AML-193 (cell line): ENCODE measurements at regions not wholly inside any gene's neighbourhood (a gene's known extent, or its start where the extent isn't known, plus 50 kb on each side); places are given as distances from the start of the nearest gene placed in this dataset.

Experiments used
- DNase-seq, 2 experiments: peaks; one replicate each; lab custom pipeline; 2025; lab: John Stamatoyannopoulos, UW

DNA sequence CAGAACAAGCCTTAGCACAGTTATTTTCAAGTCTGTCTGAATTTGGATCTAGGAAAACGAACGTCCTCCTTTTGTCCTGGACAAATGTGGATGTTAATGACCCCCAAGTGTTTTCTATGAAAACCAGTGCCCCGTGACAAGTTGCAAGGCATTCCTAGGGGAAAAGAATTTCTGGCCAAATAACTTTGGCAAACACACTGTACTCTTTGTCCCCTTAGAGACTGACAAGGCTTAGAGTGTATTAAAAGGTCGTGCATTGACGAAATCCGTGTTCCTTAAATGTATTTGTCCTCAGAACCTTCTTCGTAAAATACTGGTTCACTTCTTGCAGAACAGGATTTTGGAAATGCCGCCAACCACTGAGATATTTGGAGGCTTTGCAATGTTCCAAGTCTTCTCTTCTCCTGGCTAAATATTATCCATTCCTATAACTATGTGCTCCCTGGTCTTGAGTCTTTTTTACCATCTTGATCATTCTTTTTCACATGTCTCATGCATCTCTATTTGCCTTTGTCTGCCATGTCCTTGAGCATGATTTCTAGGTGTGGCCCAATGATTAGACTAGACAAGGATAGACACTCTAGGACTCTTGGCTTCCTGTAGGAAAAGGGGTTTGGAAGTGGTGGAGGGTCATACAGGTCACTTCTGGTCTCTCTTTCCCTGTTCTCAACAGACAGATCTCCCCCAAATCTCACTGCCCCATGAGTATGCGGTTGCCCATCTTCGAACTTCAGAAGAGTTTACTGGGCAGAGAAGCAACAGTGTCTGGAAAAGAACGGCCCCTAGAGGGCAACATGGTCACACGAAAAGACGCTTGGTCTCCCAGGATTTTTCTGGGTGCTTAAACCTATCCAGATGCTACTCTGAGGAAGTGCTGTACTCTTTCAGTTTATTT lies 117.5 kb downstream of the EDEM1 start:
- DNase-seq = peak; percentile 56 to 66

GRCh38 chr3:5305684-5305989 lies 118.1 kb downstream of the EDEM1 start:
- DNase-seq = no peak

DNA sequence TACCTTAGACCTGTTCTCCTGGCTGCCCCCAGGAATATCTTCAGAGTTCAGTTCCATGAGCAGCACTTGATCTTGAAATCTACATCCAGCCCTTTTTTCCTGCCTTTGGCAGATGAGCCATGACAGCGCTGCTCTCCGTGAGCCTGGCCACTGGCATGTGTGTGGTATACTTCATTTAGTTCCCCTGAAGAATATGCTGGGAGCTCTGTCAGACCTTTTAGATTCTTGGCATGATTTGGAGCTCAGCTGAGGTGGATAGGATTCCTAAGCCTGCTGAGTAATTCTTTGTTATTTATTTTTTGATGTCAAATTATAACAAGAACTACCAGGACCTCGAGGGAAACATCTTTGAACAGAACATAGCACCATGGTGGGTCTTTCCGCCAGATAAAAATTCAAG lies 121.7 kb downstream of the EDEM1 start:
- DNase-seq = no peak

DNA sequence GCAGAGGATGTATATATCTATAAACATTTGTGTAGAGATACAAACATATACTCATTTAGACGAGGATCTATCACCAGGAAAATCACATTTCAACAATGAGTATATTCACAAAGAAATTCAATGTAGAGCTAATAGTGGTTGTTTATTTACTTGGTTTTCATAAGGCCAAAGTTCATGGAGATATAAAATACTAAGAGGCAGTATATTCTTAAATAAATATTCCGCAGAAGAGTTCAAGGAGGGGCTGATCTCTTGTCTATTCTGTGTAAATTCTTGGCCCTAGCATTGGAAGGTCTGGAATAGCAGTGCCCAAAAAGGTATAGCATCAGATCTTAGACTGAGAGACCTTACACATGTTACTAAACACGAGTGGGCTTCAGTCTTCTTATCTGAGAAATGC lies 122.1 kb downstream of the EDEM1 start:
- DNase-seq = no peak

DNA sequence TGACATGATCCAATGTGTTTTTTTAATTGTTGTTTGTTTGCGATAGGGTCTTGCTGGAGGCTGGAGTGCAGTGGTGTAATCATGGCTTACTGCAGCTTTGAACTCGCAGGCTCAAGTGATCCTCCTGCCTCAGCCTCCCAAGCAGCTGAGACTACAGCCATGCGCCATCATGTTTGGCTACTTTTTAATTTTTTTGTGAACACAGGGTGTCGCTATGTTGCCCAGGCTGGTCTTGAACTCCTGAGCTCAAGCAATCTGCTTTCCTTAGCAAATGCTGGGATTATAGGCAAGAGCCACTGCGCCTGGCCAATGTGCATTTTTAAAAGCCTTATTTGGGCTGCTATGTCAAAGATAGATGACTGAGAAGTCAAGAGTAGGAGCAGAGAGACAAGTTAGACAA lies 123.0 kb downstream of the EDEM1 start:
- DNase-seq = no peak

DNA sequence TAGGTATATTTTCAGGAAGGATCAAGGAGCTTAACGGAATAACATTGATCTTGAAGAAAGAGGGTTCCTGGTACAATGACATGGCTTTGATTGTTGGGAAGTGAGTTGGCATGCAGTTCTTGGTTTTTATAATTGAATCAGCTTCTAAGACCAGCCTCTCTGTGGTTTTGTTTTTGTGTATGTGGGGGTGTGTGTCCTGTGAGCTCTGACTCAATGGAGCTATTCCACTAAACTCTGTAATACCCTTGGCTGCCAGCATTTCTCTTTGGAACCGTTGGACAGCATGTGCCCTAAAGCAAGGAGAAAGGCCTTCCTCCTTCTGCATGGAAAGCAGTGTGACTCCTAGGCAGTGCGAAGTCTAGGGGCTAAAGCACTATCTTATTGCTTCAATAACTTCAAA lies 124.8 kb downstream of the EDEM1 start:
- DNase-seq = no peak

DNA sequence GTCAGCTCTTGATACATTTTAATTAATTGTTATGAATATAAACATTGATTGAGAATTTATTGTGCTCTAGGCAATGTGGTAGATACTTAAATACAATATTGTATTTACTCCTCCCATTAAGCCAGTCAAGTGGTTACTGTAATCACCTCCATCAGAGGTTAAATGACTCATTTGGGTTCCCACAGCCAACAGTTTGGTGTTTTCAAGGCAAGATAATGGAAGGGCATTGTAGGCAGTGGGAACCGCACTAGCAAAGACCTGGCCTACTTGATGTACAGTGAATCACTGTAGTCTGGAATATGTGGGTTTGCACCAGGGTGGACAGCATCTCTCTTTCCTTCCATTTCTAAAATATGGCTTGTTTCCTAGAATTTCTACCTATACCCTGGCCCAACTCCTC lies 127.4 kb downstream of the EDEM1 start:
- DNase-seq = no peak

- DNase-seq = no peak
Observed at GRCh38 chr3:5317557-5317956, 130.1 kb downstream of the EDEM1 start.

DNA sequence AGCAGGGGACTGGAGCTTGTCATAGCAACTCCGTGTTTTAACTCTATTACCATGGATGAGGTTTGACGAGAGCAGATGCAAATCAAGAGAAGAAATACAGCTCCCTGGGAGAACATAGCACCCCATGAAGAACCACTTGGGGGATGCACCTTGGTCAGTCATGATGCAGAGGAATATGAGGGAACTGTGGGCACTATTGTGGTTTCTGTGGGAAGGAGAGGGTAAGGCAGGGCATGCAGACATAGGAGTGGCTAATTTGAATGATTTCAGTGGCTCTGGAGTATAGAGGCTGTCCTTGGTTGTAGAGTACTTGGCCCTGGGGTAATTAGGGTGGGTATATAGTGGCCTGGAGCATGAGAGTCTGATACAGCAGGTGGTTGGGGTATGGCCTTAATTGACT lies 131.9 kb downstream of the EDEM1 start:
- no peak for DNase-seq

DNA sequence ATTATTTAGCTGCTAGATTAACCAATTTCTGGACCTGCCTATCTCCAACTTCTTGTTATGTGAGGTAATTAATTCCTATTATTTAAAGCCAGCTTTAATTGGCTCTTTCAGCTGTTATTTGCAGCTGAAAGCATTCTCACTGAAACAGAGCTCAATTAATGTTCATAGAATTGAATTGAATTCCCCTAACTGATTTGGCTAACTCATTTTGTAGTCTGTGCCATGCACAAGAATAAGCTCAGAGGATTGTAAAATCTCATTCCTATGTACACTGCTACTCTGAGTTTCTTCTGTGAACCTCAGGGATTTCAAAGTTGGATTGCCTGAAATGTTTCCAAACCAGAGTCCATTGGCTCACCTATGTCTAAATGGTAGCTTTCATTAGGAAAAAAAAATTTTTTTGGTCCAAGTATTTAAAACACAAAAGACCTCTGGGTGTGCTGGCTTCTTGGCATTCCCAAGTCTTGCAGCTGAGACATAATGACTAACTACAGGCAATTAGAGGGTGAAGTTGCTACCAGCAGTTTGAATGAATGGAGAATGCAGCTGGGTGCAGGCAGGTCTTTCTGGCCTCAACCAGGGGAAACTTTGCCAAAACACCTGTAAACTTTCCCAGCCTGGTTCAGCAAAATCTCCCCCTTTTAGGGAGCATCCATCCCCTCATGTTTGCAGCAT lies 134.3 kb downstream of the EDEM1 start:
- DNase-seq = no peak

GRCh38 chr3:5324780-5325179 lies 137.3 kb downstream of the EDEM1 start:
- DNase-seq = no peak

GRCh38 chr3:5330152-5330810 lies 142.8 kb downstream of the EDEM1 start:
- DNase-seq = no peak

DNA sequence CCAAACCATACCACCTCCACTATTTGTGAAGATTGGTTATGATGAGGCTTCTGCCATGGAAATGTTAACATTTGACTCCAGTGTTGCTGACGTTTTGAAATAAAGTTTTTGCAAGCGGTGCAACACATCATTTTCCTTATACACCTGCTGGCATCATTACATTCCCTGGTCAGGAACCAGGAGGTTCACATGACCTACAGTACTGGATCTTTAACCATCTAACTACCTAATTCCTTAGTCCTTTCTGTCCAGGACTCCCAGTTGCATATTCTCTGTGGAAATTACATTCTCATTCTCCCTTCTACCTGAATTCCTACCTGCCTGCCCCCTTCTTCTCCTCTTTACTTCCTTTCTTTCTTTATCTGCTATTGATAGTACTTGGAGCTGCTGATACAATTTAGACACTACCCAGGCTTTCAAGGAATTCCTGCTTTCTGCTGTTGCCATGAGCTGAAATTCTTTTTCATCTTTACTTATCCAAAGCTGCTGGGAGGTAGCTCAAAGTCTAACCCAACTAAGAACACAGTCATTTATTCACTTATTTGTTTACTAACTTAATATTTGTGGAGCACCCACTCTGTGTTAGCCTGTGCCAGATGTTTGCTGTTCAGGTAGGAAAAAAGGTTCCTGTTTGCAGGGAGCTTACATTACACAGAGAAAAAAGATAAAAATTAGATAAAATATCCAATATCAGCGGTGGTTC lies 144.2 kb downstream of the EDEM1 start:
- no peak for DNase-seq

GRCh38 chr3:5332270-5332956 lies 144.9 kb downstream of the EDEM1 start:
- DNase-seq = no peak

DNA sequence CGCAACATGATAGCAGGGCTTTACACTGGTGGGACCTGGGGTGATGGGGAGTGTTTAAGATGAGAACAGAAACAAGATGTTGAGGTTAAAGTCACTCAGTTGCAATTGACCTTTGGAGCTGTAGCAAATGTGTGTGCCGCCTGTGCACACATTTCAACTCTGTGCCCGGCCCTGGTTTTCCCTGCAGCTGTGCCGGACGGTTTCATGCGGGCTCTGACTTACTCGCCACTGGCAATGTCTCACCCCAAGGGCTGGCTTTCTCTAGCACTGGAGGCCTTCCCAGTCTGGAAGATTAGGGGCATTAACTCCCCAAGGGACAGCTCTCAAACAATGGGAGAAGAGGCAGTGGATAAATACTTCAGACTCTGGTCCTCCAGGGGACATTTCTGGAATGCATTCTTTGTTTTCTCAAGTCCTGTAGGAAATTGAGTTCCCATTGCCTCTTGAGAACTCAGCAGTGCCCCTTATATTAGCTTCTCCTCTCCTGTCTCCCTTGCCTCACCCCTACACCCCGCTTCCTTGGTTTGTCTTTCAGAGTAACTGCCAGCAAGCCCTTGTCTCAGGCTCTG lies 152.5 kb downstream of the EDEM1 start:
- DNase-seq = no peak

- no peak for DNase-seq
Observed at GRCh38 chr3:5341610-5342009, 154.1 kb downstream of the EDEM1 start.

DNA sequence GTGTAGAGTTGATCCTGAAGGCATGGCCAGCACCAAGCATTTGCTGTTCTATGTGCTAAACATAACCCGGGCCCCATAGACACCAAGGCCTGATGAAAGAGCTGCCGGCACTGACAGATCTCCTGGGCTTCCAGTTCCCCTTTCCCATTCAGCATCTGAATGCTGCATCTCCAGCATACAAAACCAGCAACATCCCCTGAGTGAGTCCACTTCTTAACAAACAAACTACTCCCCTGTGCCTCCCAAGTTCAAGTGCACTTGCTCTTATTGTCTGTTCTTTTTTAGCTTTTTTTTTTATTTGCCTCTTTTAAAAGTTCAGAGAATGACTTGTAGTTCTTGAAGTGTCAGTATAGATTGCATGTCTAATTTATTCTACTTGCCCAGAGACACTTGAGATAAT lies 156.0 kb downstream of the EDEM1 start:
- DNase-seq = no peak

DNA sequence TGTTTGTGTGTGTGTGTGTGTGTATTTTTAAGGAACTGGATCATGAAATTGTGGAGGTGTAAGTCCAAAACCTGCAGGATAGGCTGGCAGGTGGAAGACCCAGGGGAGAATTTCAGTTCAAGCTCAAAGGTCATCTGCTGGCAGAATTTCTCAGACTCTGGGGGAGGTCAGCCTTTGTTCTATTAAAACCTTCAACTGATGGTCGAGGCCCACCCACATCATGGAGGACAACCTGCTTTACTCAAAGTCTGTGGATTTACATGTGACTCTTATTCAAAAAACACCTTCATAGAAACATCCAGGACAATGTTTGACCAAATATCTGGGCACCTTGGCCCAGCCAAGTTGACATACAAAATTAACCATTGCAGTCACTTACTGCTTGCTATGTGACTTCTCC lies 157.2 kb downstream of the EDEM1 start:
- DNase-seq = no peak

DNA sequence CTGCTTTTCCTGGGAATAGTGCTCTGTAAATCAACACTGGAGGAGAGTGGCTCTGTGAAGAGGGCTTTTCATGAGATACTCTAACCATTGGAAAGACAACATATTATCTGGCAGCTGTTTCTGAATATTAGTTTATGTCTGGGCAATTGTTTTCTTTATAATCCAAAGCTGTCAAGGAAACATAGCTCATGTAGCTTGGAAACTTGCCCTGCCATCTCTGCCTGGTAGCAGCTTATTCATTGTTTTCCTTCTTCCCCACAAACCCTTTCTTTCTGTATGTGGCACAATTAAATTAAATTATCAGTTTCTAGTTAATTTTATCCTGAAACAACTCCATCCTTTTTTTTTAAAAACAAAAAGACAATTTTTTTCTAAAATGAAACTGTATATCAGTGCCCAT lies 160.0 kb downstream of the EDEM1 start:
- no peak for DNase-seq

DNA sequence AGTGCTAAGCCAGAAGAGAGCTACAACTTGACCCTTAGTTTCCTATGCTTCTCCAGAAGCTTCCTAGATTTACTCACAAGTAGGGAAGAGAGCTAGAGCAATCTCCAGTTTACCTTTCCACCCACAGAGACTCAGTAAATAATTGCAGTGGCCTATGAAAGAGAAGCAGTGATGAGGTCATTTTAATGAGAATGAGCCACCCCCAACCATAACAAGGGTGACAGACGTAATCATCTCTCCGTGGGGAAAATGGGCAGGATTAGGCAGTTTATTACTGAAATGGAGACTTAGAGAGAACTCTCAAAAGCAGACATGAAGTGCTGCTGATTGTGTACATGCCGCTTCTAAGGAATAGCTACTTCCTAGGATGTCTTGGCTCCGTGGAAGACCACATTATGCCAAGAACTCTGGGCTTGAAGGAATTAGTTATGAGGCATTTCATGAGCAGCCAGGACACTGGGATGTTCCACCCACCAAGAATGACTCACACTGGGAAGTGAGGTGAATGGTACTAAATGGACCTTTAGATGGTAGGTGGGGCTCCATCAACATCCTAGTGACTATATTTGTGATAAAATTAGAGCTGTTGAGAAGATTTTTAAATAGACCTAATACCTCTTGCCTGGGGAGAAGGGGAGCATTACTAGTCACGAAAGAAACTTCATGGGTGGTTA lies 160.9 kb downstream of the EDEM1 start:
- no peak for DNase-seq

- no peak for DNase-seq
Observed at GRCh38 chr3:5349343-5349742, 161.8 kb downstream of the EDEM1 start.
